Prostate gland (tissue), 2 donors: ENCODE measurements at regions not wholly inside any gene's neighbourhood (a gene's known extent, or its start where the extent isn't known, plus 50 kb on each side); places are given as distances from the start of the nearest gene placed in this dataset.
"Not testable (repeated sequence)": the region's sequence is repeated elsewhere in the genome, so short reads cannot be mapped to it uniquely, and the experiment has no call there.

Experiments
- POLR2A ChIP-seq: fragments of 450-650 bp; IDR thresholded peaks from one replicate; pipeline ENCODE4 v1.6.1; 2016; ENCODE audit warnings: antibody characterized with exemption, mild to moderate bottlenecking
- POLR2AphosphoS5 ChIP-seq: sonication (generic); formaldehyde crosslinking; IDR thresholded peaks from one replicate; pipeline ENCODE4 v1.6.1; 2017; ENCODE audit warnings: antibody characterized with exemption
- TF ChIP-seq, protein P1 (sequence below), 4 experiments: fragments of 200-600 bp in 2 of 4; fragments of 450-650 bp in 2 of 4; sonication (generic) in 2 of 4; IDR thresholded peaks; 1 replicate in 3 of 4; 2 replicates in 1 of 4; pipeline ENCODE4 v1.5.1; 2016 to 2019; ENCODE audit warnings: antibody characterized with exemption in 4 of 4, mild to moderate bottlenecking in 2 of 4, moderate library complexity in 2 of 4

DNA sequence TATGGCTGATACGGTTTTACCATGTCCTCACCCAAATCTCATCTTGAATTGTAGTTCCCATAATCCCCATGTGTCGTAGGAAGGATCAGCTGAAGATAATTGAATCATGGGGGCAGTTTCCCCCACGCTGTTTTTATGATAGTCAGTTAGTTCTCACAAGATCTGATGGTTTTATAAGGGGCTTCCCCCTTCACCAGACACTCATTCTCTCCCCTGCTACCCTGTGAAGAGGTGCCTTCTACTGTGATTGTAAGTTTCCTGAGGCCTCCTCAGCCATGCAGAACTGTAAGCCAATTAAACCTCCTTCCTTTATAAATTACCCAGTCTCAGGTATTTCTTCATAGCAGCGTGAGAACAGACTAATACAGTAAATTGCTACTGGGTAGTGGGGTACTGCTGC, 139.6 kb upstream of the VANGL1 start:
- TF ChIP-seq POLR2A, POLR2AphosphoS5: not testable (repeated sequence)
- TF ChIP-seq, protein P1, sequence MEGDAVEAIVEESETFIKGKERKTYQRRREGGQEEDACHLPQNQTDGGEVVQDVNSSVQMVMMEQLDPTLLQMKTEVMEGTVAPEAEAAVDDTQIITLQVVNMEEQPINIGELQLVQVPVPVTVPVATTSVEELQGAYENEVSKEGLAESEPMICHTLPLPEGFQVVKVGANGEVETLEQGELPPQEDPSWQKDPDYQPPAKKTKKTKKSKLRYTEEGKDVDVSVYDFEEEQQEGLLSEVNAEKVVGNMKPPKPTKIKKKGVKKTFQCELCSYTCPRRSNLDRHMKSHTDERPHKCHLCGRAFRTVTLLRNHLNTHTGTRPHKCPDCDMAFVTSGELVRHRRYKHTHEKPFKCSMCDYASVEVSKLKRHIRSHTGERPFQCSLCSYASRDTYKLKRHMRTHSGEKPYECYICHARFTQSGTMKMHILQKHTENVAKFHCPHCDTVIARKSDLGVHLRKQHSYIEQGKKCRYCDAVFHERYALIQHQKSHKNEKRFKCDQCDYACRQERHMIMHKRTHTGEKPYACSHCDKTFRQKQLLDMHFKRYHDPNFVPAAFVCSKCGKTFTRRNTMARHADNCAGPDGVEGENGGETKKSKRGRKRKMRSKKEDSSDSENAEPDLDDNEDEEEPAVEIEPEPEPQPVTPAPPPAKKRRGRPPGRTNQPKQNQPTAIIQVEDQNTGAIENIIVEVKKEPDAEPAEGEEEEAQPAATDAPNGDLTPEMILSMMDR (IDR thresholded peaks at IDR 0.05), result not testable (repeated sequence)
